ENCODE measurements at regions not wholly inside any gene's neighbourhood (a gene's known extent, or its start where the extent isn't known, plus 50 kb on each side); places are given as distances from the start of the nearest gene placed in this dataset.

DNA sequence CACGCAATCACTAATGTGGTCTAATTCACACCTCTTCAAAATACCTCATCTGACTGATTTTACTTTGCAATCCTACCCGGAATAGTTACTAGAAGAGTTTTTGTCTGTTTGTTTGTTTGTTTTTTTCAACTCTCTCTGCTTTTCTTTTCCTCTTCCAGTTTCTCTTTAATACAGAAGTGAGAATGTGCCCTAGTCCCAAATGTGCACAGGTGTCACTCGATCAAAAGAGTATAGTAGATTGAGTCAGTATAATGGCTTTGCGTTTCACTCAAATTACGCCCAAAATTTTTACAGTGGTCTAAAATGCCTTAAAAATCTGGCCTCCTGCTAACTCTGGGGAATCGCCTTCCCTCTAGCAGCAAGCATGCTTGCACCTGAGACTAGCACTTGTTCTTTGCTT, 1536.8 kb downstream of the KCNT2 start:
- DNase-seq (ENCODE audit: low spot score), result no peak

DNA sequence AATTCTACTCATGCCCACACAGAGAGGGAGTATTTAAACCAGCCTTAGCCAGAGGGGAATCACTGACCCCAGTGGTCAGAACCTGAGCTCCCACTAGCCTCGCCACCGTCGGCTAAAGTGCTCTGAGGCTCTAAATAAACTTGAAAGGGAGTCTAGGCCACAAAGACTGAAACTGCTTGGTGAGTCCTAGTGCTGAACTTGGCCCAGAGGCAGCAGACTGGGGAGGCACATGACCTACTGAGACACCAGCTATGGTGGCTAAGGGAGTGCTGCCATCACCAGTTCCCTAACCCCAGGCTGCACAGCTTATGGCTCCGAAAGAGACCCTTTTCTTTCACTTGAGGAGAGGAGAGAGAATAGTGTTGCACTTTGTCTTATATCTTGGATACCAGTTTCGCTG, 1542.8 kb downstream of the KCNT2 start:
- no peak for DNase-seq (ENCODE audit: low spot score)

DNA sequence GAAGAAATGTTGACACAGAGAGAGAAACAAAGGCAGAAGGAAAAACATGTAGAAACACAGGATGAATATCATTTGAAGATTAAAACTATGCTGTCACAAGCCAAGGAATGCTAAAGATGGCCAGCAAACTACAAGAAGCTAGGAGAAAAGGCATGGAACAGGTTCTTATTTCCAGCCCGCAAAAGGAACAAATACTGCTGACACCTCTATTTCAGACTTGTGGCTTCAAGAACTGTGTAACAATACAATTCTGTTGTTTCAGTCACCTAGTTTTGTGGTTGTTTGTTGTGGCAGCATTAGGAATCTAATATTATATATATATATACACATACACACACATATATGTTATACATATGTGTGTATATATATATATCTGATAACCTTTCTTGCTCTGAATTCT, 1543.9 kb downstream of the KCNT2 start:
- DNase-seq (ENCODE audit: low spot score), result no peak

DNA sequence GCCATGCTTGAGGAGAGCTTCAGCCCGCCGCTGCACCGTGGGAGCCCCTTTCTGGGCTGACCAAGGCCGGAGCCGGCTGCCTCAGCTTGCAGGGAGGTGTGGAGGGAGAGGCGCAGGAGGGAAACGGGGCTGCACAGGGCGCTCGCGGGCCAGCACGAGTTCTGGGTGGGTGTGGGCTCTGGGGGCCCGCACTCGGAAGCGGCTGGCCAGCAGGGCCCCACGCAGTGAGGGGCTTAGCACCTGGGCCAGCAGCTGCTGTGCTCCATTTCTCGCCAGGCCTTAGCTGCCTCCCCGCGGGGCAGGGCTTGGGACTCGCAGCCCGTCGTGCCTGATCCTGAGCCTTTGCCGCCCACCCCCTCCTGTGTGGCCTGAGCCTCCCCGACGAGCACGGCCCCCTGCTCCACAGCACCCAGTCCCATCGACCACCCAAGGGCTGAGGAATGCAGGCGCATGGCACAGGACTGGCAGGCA, 1554.0 kb downstream of the KCNT2 start:
- no peak for DNase-seq (ENCODE audit: low spot score)

DNA sequence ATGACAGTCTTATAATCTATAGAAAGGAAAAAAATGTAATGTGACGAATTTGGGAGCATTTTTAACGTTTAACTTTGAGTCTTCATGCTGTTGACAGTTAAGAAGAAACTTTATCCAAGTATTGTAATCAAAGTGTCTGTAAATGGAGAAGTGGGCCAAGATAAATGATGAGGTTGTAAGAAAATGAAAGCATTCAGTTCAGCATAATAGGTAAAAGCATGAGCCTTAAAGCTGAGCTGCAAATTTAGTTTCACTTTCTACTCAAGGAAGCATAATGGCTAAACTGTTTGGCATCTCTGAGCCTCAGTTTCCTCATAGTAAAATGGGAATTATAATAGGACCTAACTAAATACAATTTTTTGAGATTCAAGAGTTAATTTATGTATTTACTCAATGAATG, 1554.8 kb downstream of the KCNT2 start:
- no peak for DNase-seq (ENCODE audit: low spot score)

DNA sequence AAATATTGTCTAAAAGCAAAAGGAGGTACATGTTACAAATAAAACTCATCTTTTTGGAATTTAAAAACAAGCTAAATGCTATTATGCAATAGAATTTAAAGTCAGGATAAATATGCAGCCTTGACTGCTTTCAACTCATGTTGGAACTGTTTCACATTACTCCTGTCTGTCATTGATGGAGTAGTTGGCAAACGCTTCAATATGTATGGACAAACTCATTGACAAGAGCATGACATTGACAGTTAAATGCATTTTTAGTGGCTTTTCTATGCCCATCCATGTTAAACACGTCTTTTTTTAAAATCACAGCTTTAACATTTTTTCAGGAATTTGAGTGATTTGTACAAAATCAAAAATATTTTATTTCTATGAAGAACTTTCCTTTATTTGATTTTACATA, 1560.5 kb downstream of the KCNT2 start:
- no peak for DNase-seq (ENCODE audit: low spot score)

DNA sequence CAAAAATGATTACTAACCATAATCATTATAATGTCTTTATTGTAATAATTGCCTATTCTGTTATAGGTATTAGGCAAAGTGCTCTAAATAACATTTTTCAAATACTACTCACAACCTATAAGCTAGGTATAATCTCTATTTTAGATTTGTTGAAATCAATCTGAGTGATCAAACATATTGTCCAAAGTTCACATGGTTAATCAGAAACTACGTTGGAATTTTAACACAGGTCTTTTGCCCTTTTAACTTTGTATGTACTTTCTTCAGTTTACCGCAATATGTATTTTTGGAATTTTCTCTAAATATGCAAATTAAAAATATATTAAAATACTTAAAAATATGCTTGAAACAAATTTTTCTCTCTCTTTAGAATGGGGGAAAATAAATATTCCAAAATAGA, 1563.2 kb downstream of the KCNT2 start:
- no peak for DNase-seq (ENCODE audit: low spot score)

DNA sequence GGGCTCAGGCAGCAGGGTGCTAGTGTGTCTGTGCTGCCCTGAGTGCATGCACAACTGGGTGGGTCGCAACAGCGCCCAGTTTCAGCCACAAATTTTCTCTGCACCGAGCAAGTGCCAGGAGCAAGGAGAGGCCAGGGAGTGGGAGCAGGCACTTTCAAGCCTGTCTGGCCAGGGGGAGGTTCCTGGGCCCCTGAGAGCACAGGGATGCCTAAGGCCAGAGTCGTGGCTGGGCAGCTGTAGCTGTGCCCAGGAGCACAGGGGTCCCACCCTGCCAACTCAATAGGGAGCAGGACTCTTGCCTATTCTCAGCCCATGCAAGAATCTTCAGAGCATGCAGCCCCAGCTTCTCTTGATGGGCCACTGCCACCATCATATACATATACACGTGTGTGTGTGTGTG, 1577.4 kb downstream of the KCNT2 start:
- no peak for DNase-seq (ENCODE audit: low spot score)

DNA sequence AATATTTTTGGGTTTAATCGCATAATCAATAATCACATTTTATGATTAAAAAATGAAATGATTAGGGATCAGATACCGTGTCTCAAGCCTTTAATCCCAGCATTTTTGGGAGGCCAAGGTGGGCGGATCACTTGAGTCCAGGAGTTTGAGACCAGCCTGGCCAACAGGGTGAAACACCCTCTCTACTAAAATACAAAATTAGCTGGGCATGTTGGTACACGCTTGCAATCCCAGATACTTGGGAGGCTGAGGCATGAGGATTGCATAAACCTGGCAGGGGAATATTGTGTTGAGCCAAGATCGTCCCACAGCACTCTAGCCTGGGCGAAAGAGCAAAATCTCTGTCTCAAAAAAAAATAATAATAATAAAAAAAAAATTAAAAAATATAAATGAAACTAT, 1581.4 kb downstream of the KCNT2 start:
- no peak for DNase-seq (ENCODE audit: low spot score)

DNA sequence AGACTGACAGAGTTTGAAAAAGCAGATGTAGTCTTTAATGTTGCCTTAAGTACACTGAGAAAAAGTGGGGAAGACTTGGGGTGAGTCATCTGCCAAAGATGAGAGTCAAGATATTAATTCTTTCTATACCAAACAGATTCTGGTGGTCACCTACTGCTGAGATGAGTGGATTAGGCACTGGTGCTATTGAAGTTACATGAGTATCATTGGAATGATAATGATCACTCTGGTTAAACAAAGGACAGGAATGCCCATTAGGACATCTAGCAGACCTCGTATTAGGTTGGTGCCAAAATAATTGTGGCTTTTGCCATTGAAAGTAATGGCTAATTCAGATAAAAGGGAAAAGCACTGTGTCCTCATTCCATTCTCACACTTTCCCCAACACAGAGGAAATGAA, 1588.9 kb downstream of the KCNT2 start:
- DNase-seq (ENCODE audit: low spot score), result no peak

DNA sequence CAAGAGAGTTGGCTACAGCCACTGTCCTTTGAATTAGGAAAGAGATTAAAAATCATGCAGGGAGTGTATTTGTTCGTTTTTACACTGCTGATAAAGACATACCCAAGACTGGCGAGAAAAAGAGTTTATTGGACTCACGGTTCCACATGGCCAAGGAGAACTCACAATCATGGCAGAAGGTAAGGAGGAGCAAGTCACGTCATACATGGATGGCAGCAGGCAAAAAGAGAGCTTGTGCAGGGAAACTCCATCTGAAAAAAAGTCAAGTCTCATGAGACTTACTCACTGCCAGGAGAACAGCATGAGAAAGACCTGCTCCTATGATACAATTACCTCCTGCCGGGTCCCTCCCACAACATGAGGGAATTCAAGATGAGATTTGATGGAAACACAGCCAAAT, 1595.2 kb downstream of the KCNT2 start:
- DNase-seq (ENCODE audit: low spot score), result no peak

DNA sequence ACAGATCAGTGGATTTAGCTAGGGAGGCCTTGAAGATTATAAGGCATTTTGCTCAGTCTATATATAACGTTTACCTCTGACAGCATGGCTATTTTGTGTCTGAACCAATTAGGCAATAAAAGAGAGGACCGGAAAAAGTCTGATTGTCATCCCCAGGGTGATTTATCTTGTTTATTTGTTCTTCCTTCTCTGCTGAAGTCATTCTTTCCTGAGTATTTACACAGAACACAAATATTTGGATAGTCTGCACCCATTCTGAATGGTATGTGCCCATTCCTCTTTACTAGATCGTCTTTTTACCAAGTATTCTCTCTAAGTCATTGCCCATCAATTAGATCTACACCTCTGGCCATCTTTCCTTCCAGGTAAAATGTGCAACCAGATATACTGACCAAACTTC, 1602.9 kb downstream of the KCNT2 start:
- DNase-seq (ENCODE audit: low spot score), result no peak

DNA sequence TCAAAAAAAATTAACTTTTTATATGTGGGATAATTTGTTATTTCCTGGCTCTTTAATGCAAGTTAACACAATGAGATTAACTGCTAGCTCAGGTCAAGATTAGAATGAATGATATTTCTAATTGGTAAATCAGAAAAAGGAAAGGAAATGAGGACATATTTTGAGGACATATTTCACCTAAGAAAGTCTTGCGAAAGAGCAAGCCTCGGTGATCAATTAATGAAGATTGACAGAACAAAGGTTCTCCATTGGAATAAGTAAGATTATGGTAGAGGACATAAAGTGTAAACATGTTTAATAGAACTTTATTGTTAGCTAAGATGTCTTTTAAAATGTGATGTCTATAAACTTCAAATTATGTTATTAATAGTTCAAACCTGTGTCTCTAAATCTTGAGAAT, 1617.8 kb downstream of the KCNT2 start:
- no peak for DNase-seq (ENCODE audit: low spot score)

DNA sequence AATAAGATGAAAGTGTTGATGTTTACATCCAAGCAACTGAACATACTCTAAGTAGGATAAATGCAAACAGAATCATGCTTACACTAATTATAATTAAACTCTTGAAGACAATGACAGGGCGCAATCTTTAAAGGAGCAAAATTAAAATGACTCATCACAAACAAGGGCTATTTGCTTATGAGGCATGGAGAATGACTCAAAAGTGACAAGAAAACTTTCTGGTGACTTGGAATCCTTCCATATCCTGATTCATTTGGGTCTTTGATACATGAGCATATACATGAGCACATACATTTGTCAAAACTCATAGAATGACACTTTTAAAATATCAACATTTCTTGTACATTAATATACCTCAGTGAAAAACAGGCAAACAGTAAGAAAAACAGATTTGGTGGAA, 1632.3 kb downstream of the KCNT2 start:
- DNase-seq (ENCODE audit: low spot score), result no peak

DNA sequence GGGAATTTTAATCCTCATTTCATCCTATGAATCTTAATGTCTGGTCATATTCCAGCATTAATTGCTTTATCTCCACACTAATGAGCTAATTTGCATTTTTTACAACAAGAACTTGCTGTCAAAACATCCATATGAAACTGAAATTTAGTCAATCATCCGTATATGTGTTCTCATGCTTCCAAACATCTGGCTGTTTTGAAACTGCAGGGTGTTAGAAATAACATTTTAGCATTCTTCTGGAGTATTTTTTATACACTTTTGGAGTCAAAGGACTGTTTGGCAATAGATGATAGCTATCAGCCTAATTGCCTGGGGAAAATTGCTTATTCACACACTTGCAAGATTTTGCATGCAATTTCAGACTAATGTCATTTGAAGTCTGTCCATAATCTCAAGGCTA, 1639.3 kb downstream of the KCNT2 start:
- no peak for DNase-seq (ENCODE audit: low spot score)

DNA sequence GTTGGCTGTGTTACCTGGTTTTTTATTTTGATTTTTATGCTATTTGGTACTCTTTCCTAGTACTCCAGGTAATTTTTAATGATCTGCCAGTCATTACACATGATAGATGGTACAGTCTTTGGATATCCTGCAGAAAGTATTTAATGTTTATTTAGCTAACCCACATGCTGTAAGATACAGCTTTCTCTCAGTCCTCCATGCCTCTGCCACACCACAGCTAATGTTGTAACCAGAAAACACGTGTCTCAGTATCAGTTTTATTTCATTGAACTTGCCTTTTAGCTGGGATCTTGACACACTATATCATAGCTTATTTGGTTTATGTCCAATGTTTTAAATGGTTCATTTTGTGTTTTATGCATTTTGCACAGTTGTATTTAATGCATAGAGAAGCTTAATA, 1648.4 kb downstream of the KCNT2 start:
- DNase-seq (ENCODE audit: low spot score), result no peak

DNA sequence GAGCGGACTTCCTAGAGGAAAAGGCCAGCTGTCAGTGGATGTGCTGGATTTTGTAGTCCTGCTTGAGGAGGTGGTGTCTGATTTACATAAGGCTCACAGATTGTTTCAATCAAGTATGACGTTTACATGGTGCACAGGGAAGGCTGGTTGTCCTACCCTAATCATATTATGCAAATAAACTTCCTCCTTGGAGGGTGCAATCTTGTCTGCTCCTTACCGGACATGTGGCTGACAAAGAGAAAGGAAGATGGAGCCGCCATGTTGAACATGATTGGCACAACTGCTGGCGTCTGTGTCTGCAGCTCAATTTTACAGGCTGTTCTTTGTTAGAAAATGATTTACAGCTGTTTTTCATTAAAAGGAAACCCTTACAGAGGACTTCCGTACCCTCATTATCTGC, 1656.1 kb downstream of the KCNT2 start:
- no peak for DNase-seq (ENCODE audit: low spot score)

DNA sequence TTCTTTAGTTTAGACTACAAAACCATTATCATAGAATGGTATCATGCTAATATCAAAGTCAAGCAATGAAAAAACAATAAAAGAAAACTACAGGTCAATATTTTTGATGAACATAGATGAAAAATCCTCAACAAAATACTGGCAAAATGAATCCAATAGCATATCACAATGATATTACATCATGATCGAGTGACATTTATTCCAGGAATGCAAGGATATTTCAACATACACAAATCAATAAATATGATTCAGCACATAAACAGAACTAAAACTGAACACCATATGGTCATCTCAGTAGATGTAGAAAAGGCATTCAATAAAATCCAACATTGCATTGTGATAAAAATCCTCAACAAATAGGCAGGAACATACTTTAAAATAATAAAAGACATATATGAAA, 1657.7 kb downstream of the KCNT2 start:
- DNase-seq (ENCODE audit: low spot score), result no peak

DNA sequence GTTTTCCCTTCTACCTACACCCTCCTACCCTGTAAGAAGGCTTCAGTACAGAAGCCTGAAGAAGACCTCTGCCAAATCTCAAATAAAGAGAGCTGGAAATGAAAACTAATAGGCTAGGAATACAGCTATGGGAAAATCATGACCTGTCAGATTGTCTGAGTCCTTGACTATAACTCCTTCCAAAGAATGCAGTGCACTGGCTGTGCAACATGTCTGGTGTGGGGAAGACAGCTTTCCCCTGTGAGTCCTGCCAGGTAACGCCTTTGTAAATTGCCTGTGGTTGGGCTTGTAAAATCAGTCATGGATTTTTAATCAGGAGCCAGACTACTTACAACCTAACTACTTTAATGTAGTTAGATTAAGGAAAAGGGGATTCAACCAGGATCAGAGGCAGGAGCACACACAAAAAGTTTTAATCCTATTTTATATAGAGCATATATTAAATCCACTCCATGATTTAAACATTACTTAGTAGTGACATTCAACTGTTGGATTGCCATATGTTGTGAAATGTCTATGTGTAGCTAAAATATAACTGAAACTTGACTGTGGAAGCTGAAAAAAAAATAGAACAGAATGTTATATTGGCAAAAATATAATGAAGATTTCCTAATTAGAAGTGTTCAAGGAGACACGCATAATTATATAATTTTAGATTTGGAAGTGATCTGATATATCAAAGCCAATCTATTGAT, 1667.8 kb downstream of the KCNT2 start:
- no peak for DNase-seq (ENCODE audit: low spot score)

DNA sequence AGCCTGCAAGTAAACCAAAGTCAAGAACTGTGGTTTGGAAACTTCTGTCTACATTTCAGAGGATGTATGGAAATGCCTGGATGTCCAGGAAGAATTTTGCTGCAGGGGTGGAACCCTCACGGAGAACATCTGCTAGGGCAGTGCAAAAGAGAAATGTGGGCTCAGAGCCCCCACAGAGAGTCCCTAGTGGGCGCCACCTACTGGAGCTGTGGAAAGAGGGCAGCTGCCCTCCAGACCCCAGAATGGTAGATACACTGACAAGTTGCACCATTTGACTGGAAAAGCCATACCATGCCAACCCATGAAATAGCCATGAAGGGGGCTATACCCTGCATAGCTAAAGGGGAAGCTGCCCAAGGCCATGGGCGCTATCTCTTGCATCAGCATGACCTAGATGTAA, 1672.4 kb downstream of the KCNT2 start:
- no peak for DNase-seq (ENCODE audit: low spot score)

DNA sequence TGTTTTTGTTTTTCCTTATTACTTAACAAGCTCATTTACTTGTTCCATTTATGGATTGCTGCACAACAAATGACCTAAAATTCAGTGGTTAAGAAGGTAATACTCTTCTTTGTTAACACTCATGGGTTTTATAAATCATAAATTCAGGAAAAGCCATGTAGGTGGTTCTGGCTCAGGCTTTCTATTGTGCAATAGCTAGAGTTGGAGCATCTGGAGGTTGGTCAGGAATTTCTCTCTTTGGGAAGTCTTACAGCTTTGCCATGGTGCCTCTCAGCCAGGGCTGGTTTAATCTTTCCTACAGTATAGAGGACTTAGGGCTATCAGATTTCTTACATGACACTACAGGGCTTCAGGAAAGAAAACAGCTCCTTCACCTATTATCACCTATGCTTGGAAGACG, 1677.1 kb downstream of the KCNT2 start:
- no peak for DNase-seq (ENCODE audit: low spot score)

DNA sequence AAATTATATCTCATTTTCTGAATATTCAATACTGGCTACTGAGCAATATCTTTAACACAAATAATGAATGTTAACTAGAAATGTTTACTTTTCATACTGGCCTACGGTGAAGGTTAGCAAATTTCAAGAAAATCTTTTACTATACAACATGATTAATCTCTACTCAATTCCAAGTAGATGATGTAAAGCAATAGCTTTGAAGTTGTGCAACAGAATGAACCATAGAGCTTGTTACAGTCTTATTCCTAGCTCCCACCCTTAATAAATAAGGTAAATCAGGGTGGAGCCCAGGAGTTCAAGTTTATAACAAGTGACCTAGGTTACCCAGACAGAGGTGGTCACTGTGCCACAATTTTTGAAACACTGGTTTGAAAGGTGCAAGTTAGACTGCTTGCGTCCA, 1678.1 kb downstream of the KCNT2 start:
- DNase-seq (ENCODE audit: low spot score), result no peak

DNA sequence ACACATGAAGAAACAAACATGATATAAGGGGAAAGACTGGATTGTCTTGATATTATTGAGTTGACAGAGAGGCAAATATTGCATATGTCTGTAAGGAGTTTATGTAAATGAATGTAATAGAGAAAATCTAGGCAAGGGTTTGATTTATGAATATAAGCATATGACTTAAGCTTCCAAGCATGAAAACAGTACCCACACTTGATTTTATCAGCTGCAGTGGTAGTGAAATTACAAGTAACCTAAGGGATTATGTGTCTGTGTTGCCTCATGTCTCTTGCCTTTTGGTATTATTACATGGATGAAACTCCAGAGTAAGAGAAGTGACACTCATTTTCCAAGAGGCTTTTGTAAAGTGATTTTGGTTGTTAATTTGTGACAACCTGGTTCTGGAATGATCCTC, 1678.9 kb downstream of the KCNT2 start:
- no peak for DNase-seq (ENCODE audit: low spot score)

DNA sequence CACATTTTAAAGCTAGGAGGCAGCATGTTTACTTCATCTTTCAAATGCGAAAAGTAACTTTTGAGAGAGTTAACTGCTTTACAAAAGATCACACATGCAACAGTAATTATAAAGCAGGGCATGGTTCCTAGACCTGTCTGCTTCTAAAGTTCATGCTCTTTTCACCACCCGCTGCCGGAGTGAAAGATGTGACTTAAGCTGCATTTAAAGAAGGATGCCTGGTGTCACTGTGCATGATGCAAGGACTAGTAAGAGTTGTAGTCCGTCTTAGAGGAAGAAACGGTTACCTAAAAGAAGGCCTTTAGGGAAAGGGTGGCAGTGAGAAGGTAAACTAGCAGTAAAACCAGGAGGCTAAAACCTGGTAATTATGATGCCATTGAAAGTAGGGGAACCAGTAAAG, 1689.1 kb downstream of the KCNT2 start:
- no peak for DNase-seq (ENCODE audit: low spot score)

DNA sequence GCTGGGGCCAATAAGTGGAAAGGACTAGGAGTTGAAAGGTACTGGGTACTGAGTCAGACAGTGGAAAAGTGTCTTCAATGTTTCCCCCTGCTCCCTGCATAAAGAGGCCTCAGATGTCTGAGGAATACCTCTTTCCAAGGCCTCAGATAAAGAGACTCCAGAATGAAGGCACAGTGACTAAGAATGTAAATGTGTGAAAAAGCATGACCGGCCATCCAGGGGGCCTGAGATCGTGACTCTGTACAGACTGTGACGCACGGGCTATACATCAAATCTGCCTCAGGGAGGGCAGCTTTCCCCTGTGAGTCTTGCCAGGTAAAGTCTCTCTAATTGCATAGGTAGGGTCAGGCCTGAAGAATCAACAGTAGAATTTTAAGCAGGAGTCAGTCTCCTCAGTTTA, 1690.5 kb downstream of the KCNT2 start:
- no peak for DNase-seq (ENCODE audit: low spot score)
